ENCODE measurements at regions not wholly inside any gene's neighbourhood (a gene's known extent, or its start where the extent isn't known, plus 50 kb on each side); places are given as distances from the start of the nearest gene placed in this dataset.

DNA sequence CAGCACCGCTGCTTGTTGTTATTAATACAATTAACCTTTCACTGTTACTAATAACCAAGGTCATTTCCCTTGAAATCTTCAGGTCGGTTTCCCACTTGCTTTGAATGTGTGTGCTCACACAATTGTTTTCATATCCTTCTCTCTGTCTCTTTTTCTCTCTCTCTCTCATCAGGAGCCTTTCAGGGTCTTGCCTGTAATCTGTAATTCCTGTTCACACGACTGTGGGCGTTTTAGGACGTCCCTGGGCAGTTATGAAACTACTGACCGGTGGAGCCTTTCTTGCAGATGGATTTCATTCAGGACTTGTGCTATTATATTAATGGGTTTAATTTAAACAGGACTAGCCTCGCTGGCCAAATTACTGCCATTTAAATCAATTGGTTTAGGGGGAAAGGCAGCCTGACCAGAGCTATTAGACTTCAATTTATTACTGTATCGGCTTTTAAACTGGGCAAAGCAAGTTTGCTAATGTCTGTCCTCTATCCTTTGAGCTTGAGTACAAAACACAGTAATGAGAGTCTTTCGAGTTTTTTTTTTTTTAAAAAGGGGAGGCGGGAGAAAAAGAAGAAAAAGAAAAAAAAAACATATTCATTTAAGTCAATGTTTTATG, 316.0 kb upstream of the TLE4 start:
- no peak for DNase-seq (ENCODE audit: low read depth, low spot score)

- DNase-seq (ENCODE audit: low read depth, low spot score): no peak
Observed at GRCh38 chr9:79256691-79257213, 315.0 kb upstream of the TLE4 start.

- no peak for DNase-seq (ENCODE audit: low read depth, low spot score)
Observed at GRCh38 chr9:79257228-79257781, 314.5 kb upstream of the TLE4 start.

- DNase-seq (ENCODE audit: low read depth, low spot score): no peak
Observed at GRCh38 chr9:79257790-79258351, 313.9 kb upstream of the TLE4 start.

- no peak for DNase-seq (ENCODE audit: low read depth, low spot score)
Observed at GRCh38 chr9:79259858-79260257, 311.9 kb upstream of the TLE4 start.

DNA sequence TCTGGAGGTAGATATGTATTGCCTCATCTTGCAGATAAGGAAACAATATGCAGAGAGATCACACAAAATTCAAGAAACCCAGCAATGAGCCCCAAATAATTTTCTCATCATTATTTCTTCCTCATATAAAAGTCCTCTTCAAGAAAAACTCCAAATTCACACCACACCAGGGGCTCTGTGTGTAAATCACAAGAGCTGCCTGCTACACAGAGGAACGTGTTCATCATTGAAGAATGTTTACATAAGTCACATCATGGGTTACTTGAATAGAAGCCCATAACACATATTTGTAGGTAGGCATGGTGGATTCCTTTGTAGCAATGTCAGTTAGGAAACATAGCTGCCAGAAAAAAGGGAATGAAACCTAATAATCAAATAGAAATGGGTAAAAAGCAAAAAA, 308.1 kb upstream of the TLE4 start:
- no peak for DNase-seq (ENCODE audit: low read depth, low spot score)

DNA sequence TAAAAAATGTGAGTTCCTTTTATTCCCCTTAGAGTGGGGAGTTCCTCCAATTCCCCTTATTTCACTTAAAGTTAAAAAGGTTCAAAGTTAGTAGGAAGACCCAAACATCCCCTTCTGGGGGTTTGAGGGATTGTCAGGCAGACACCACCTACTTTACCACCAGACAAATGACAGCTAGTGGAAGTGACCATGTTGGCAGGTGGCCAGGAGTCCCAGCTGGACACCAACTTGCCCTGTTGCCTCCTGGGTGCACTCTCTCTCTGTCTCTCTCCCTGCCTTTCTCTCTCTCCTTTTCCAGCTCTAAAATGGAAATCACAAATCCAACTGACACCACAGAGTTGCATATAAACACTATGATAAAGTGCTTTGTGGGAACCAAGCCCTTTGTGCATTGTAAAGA, 307.7 kb upstream of the TLE4 start:
- DNase-seq (ENCODE audit: low read depth, low spot score): no peak

- DNase-seq (ENCODE audit: low read depth, low spot score): no peak
Observed at GRCh38 chr9:79264511-79265355, 307.0 kb upstream of the TLE4 start.

DNA sequence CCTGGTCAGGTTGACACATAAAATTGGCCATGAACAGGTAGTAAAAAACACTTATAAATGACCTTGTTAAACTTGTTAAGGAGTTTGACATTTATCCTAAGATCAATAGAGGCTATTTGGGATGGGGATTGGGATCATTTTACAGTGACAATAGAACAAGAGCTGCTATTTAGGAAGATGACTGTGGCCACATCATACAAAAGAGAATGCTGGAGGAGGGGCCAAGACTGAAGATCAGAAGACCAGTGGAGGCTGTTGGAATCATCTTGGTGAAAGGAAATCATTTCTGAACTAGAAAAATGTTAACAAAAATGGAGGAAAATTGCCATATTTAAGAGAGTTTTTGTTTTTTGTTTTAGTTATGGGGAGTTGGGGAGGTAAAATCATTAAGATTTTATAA, 304.8 kb upstream of the TLE4 start:
- DNase-seq (ENCODE audit: low read depth, low spot score): no peak

DNA sequence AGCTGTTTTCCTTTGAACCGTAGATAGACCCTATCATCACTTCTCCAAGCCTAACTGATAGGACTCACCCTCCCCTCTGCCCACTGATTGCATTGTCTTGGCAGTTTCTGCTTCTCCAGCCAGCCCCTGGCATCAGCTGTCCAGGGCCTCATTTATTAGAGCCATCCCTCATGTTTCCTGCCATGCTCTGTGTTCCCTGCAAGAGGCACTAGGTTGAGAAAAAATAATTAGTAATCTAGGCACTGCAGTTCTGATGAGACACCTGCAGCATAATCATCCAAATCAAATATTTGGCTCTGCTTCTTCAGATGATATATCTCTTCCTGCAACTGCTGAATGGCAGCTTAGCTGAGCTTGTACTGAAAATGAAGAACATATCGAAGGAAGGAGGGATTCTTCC, 303.0 kb upstream of the TLE4 start:
- no peak for DNase-seq (ENCODE audit: low read depth, low spot score)

GRCh38 chr9:79273311-79273710, 298.5 kb upstream of the TLE4 start:
- no peak for DNase-seq (ENCODE audit: low read depth, low spot score)

DNA sequence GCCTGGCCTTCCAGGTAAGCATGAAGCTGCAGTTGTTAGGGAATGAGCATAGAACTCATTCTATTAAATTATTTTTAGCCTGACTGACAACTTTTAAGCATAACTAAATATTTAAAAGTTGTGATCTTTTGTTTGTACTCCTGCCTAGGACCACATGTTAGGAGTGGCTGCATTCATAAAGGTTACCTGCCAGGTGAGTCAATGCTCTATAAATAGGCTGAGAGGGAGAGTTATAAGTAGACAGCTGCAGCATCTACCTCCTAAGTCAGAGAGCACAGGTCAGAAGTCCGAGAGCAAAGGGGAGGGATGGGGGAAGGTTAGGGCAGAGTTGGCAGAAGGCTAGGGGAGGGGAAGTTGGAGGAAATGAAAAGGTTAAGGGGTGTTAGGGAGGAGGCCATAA, 292.4 kb upstream of the TLE4 start:
- no peak for DNase-seq (ENCODE audit: low read depth, low spot score)

GRCh38 chr9:79280691-79281090, 291.1 kb upstream of the TLE4 start:
- no peak for DNase-seq (ENCODE audit: low read depth, low spot score)

- no peak for DNase-seq (ENCODE audit: low read depth, low spot score)
Observed at GRCh38 chr9:79284081-79284480, 287.7 kb upstream of the TLE4 start.

DNA sequence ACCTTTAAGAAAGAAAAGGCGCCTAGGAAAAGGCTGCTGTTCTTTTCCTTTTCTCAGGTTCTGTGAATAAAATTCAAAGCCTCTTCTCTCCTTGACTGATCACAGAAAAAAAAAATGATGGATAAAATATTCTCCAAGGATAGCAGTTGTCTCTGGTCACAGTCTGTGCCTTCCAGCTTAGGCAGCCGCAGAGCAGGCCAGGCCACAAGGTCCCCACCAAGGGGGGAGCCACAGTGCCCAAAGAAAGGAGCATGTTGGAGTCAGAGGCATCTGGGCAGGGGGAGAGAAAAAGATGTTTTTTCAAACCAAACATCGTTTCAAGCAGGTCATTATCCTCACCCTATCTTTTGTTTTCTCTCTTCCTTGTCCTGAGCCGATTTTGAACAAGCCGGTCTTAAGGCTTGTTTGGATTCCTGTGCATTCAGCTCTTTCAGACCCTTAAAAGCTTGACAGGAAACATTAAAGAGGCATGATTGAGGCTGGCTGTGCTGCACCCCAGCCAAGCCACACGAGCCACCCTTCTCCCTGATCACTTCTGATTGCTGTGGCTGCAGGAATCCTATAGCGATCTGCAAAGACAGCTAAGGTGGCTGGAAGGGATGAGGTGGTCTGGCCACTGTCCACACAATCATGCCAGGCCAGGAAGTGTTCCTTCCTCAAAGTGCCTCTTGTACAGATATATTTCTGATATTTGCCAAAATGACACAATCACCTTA, 284.6 kb upstream of the TLE4 start:
- DNase-seq (ENCODE audit: low read depth, low spot score): no peak

- no peak for DNase-seq (ENCODE audit: low read depth, low spot score)
Observed at GRCh38 chr9:79287708-79288290, 284.0 kb upstream of the TLE4 start.

DNA sequence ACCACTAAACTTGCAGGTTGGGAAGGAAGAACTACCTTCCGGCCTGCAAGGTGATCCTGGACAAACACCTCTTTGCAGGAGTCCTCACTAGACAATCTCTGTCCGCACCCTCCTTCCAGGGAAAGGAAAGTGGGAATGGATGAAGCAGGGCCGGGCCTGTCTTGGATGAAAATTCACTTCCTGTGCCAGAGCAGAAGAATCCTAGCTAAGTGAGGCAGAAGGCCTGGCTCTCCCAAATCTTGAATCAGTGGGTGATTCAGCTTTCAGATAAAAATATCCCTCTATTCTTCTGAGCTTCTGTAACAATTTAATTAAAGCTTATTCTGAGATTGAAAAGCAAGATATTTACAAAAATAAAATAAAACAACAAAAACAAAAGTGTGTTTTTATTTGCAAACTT, 281.9 kb upstream of the TLE4 start:
- DNase-seq (ENCODE audit: low read depth, low spot score): no peak

- no peak for DNase-seq (ENCODE audit: low read depth, low spot score)
Observed at GRCh38 chr9:79292731-79293280, 279.0 kb upstream of the TLE4 start.

DNA sequence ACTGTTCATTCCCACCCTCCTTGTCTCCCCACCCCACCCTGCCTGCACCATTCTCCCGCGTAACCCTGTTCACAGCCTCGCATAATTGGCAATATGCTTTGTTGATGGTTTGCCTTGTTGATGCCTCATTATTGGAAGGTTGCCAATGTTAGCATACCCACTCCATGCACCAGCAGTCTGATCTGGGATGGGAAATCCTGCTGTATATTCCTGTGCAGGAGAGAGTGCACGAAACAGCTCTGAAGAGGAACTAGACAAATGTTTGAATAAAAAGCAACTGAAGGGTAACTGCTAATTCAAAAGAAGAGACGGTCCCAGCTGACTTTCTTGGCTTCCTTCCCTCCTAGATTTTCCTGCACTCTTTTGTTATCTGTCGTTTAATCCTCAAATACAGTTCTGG, 271.7 kb upstream of the TLE4 start:
- DNase-seq (ENCODE audit: low read depth, low spot score): no peak

DNA sequence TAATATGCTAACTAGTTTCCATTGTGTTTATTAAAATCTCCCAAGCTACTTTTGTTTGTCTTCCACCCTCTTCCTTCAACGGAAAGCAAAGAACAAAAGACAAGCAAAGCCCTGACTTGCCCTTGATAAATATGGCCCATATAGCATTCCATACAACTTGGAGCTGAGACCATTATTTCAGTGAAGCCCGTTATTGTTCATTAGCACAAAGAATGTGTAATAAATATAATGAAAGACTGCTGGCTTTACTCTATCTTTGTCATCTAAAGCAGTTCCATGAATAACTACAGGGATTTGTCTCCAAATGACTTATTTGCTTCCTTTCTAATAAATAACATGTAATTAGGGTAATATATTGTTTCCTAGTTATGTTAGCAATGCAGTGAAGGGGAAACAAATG, 270.7 kb upstream of the TLE4 start:
- no peak for DNase-seq (ENCODE audit: low read depth, low spot score)
